NCI-H510A treated with DMSO at 0.1 percent for 48 hours (cell line): ENCODE measurements at regions not wholly inside any gene's neighbourhood (a gene's known extent, or its start where the extent isn't known, plus 50 kb on each side); places are given as distances from the start of the nearest gene placed in this dataset.
"Not testable (repeated sequence)": the region's sequence is repeated elsewhere in the genome, so short reads cannot be mapped to it uniquely, and the experiment has no call there.

Source experiments
- DNase-seq: peaks from one replicate; lab custom pipeline; 2025; lab: John Stamatoyannopoulos, UW

DNA sequence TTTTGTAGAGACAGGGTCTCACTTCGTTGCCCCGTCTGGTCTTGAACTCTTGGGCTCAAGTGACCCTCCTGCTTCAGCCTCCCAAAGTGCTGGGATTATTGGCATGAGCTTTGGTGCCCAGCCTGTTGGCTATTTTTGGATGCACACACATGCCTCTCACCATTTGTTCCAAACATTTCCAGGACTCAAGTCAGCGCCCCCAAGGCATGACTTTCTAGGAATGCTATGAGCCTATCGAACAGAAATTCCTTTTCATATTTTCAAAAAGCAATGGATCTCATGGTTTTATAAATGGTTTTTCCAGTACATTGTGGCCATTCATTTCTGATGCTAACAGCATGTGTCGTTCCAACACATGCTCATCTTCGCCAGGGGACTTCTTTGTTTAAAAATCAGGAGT lies 119.3 kb upstream of the NAA20 start:
- DNase-seq: no peak

DNA sequence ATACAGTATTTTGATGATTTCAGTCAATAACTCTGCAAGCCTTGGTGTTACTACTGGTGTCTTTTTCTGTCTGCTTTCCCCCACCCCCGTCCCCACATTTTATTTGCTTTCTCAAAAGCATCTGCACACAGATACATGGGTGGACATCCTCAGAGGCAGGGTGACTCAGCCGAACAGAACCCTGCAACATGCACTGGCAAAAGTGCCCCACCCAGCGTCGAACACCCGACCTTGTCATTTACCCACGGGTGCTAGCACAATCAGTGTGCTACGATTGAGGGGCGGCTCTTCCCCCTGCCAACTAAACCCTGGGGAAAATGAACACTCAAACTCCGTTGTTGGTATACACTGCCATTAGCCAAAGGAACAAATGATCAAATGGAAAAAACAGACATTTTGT lies 115.9 kb upstream of the NAA20 start:
- DNase-seq: no peak

DNA sequence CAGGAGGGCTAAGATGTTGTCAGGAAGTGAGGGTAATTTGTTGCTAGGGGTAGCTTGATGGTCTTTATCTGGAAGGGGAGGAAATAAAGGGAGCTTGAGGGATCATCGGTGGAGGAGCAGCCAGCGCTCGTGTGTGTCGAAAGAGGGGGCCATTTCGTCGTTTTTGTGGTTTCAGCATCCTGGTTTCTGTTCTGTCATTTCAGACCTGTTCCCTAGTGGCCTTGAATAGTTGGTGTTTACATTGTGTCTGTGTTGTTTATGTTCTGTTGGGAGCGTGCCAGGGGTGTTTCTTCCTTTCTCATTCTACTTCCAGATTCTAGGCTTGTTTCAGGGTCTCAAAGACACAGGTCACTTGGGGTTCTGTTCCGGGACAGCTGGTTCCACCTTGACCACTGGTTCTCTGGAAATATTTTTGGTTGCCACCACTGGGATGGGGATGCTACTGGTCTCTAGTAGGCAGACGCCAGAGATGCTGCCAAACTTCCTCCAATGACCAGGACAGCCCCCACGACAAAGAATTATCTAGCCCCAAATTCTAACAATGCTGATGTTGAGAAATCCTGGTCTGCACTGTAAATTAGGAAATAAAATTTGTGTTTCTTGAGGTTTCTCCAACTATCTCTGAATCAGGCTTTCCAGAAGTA lies 113.9 kb upstream of the NAA20 start:
- peak; percentile 35 for DNase-seq

DNA sequence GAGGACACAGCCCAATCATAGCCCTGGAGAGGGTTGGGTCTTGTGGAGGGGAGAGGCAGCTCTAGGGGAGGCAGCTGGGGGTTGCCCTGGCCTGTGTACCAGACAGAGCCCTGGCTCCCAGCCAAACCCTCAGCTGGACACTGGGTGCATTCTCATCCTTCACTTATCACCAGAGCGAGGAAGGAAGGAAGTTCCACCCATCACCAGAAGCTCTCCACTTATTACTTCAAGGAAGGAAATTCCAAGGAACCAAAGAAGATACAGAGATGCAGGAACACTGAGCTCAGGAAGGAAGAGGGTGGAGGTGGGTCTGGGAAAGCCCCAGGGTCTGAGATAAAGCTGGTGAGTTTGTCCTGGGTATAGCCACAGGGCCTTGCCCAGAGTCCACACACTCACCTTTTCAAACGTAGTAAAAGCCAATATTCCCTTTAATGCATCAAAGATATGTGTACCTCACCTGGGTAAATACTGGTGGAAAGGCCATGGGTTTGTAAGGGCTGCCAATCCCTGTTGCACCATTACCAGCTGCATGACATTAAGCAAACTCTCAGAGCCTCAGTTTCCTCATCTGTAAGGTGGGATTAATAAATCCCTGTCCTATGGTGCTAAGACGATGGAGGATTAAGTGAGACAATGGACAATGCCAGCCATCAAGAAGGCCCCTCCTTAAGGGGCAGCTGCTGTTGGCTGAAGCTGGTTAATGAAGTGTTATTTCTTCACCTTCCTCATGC lies 109.7 kb upstream of the NAA20 start:
- DNase-seq: no peak

DNA sequence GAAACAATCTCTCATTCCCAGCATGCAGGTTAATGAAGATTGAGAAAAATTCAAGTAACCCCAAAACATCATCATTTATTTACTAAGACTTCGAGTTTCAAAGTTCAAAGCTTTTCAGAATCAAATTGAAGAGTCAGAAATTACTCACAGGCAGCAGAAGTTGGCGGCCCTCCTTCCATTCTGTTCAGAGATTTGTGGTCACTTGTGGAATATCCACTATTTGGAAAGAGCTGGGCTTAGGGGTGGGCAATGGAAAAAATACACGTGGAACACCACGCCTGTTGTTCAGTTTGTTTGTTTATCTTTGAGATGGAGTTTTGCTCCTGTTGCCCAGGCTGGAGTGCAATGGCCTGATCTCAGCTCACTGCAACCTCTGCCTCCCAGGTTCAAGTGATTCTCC lies 108.6 kb upstream of the NAA20 start:
- DNase-seq: no peak

DNA sequence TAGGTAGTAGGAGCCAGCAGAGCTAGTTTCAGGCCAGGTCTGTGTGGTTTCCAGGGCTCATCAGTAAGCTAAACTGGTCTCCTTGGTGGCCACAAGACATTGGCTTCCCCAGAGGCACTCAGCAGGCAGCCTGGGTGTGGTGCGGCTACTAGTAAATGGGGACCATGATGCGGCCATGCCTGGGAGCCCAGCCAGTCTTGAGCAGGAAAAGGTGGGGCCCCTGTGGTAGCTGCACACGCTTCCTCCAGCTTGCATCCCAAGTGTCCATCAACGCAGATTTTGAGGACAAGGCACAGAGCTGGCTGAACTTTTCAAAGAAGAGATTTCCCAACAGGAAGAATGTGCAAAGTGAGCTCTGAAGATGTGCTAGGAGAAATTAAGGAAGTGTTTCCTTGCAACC lies 107.4 kb upstream of the NAA20 start:
- no peak for DNase-seq

DNA sequence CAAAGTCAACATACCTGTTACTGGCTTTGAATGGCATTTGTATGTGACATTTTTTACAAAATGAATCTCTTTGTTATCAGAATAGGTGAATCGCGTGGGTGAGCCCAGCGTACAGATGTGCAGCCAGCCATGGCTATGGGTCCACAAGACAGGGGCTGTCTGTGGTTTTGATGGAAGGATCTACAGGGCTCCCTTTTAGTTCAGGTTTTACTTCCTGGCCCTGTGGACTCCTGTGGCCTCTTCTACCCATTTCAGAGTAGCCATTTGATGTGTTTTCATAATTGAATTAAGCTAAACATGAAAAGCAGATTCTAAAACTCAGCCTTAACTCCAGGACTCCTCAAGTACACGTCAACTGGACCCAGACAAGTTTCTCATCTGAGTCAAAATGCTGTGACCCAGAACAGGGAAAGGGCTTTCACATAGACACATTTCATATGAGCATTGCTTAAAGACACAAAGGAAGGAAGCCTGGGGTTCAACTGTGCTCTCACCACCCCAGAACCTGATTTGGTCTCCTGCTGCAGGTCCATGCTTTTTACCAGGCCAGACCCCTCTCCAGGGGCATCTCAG lies 105.3 kb upstream of the NAA20 start:
- no peak for DNase-seq

DNA sequence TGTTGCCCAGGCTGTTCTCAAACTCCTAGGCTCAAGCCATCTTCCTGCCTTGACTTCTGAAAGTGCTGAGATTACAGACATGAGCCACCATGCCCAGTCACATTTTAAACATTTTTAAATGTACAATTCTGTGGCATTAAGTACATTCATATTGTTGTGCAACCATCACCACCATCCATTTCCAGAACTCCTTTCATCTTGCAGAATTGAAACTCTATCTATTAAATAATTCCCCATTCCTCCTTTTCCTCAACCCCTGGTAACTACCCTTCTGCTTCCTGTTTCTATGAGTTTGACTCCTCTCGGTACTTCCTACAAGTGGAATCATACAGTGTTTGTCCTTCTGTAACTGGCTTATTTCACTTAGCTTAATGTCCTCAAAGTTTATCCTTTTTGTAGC lies 103.8 kb upstream of the NAA20 start:
- DNase-seq: no peak

DNA sequence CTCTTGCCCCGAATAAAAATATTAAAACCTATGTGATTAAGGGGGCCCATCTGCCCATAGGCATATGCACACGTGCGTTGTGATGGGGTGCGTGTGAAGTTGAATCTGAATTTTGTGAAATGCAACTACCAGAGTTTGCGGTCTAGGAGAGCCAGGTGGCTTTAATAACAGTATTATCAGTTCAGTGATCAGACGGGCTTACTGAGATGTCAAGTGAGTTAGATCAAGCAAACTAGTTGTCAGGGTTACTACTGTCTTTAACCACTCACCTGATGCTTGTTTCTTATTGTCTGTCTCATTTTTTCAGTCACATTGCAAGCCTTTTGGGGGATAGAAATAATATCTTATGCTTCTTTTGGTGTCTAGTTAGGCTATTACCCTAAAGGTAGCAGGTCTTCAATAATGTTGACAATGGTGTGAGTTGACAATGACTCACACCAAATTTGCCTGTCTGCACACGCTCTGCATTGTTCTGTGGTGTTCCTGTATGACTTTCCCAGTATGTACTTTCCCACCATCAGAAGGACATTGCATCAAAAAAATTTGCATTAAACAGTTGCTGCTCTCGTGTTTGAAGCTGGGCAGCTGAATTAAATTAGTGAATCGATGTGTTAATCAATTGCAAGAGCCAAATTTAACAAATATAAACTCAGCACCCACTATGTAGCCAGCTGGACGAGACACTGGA lies 103.1 kb upstream of the NAA20 start:
- no peak for DNase-seq

DNA sequence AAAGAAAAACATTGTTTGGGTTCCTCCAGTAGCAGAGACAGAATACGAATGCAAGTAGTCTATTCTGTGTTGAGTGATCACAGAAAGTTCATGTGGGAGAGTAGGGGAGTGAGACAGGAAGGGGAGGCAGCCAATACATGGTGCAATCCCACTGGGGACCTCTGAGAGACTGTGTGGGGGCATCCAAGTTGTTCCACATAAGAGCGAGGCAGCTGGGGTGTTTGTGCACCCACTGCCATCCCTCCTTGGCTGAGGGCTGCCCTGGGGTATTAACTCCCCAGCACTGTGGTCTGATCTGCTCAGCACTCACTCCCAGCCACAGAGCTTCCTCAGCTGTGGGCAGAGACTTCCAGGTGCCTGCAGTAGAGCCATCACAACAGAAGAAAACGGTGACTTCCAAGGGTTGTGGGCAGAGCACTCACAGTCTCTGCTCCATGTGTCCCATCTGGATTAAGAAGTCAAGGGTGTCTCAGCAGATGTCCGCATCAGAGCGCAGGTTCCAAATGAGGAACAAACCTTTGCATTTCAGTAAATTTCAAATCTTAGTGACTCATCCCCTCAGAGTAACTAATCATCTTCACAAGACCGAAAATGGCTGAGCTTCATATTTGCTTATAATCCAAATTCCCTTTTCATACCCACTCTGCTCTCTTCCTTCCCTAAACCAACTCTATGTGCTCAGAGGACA lies 101.9 kb upstream of the NAA20 start:
- DNase-seq: no peak

DNA sequence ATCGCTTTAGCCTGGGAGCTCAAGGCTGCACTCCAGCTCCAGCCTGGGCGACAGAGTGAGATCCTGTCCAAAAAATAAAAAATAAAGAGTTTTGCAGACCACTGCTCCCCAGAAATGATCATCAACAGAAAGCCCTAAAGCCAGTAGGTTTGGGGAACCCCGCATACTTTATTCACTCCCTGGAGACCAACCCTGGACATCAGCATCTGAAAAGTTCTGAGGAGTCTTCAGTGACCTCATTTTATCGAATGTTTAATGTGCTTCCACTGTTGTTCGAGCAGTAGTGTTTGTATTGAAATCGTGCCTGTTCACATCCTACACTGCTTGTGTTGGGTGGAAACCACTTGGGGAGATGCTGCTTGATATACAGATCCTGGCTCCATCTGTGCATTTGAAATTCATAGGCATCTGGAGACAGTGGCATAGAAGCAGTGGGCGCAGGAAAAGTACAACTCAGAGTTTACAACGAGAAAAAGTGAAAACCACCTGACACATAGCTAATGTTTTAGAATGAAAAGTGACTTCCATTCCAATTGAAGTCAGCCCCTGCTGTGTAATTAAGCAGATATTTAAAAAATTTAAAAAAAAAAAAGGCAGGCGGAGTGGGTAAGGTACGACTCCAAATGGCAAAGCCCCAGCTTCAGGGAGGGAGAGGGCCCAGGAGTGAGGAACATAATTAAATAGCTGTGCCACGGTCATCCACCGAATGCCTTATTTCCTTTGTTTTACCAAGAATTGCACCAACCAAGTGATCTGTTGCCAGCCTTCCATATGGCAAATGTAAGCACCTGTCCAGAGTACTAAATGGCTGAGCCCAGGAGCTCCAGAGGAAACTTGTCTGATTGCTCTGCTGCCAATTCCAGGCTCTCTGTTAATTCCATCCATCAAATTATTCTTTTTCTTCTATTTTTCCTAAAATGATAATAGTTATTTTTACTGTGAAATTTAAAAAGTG lies 100.4 kb upstream of the NAA20 start:
- no peak for DNase-seq

DNA sequence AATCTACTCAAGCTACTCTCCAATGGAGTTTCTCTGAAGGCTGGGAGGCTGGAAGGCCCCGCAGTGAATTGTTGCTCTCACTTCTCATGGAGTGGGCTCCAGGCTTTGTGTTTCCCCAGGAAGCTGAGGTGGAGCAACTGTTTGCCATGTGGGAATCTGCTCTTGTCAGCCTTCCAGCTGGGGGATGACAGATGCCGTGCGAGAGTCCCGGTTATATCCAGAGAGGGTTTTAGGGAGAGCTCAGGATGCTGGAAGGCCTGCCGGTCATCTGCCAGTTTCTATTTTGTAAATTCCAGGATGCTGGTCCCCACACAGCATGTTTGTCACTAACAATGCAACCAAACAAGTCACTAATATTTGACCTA lies 98.2 kb upstream of the NAA20 start:
- no peak for DNase-seq

DNA sequence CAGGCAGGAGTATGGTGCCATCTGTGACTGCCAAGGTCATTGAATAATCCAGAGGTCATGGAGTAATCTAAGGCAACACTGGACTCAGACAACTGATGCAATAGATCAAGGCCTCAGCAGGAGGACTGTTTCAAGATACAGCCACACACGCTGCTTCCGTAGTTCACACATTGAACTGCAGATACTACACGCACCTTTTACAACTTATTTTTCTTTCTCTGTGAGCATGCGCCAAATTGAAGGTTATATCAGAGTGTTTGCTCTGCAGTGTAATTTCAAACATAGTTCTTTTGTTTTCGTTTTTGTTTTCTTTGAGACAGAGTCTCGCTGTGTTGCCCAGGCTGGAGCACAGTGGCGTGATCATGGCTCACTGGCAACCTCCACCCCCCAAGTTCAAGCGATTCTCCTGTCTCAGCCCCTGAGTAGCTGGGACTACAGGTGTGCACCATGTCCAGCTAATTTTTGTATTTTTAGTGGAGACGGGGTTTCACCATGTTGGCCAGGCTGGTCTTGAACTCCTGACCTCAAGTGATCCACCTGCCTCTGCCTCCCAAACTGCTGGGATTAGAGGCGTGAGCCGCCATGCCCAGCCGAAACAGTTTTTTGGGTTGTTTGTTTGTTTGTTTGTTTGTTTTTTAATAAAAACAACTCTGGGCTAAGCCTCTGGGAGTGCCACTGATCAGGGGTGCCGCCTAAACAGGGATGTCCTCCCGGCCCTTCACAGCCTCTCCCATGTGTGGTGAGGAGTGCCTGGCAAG lies 96.6 kb upstream of the NAA20 start:
- no peak for DNase-seq

DNA sequence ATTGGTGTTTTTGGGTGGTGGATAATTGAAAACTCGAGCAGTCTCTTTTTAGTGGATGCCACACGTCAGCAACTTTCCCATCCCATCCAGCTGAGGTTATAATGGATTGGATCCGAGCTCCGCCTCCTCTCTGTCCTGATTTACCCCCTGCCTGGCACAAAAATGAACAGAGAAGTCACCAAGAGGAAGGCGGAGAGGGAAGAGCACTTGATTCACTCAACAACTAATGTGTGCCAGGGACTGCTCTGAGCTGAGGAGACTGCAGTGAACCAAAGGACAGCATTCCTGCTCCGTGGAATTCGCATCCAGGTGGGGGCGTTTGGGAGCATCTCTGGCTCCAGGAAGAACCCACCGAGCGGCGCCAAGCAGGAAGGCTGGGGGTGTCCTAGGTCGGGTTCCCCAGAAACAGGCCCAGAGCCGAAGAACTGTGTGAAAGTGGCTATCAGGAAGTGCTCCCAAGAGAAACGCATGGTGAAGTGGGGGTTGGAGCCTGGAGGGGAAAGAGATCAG lies 95.8 kb upstream of the NAA20 start:
- no peak for DNase-seq

DNA sequence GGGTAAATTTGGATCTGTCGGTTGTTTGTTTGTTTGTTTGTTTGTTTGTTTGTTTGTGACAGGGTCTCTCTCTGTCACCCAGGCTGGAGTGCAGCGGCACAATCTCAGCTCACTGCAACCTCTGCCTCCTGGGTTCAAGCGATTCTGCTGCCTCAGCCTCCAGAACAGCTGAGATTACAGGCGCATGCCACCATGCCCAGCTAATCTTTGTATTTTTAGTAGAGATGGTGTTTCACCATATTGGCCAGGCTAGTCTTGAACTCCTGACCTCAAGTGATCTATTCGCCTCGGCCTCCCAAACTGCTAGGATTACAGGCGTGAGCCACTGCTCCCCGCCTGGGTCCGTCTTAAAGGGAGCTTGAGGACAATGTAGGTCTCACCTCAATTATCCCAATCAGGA lies 95.3 kb upstream of the NAA20 start:
- not testable (repeated sequence) for DNase-seq

DNA sequence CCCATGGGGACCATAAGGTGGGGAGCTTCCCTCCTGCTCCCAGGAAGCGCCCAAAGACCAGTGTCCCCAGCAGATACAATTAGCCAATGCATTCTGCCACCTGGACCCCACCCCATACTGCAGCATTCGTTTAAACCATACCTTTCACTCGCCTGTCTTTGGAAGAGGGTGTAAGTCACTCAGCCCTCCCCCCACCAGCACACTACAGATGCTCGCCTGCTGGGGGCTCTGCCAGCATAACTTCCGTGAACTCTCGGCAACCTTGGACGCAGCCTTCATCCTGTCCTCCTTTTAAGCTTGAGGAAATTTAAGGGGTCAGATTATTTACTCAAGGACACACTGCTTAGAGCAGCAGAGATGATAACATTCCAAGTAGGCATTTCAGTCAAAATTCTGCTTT lies 94.4 kb upstream of the NAA20 start:
- no peak for DNase-seq

DNA sequence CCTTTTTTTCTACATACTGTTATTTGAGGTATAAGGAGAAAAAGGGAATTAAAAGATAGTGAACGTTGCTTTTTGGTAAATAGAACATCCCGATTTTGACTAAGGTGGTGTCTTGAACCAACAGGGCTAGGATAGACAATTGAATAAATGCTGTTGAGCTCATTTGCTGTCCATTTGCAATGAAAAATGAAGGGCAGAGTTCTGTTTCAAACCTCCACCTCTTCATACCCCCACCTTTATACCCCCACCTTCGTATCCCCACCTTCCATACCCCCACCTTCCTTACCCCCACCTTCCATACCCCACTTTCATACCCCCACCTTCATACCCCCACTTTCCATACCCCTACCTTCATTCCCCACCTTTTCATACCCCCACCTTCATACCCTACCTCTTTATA lies 93.4 kb upstream of the NAA20 start:
- DNase-seq: no peak

DNA sequence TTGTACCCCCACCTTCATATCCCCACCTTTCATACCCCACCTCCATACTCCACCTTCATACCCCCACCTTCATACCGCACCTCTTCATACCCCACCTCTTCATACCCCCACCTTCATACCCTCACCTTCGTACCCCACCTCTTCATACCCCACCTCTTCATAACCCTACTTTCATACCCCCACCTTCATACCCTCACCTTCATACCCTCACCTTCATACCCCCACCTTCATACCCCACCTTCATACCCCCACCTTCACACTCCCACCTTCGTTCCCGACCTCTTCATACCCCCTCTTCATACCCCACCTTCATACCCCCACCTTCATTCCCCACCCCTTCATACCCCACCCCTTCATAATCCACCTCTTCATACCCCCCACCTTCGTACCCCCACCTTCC lies 92.9 kb upstream of the NAA20 start:
- DNase-seq: no peak

DNA sequence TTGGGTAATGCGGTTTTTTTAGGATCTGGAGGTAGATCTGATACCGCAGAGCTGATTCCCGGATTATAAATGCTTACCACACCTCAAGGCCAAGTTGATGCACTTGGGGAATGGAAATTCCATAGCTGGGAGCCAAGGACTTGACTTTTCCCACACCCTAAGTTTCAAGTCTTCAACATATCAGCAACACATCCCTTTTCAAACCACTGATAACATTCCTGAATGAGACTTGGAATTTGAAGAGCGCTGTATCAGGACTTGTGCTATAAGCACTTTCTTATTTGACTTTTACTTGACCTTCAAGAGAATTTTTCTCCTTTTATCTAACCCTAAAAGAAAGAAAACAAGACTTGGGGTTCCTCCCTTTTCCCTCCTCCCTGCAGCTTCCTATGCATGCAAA lies 90.6 kb upstream of the NAA20 start:
- DNase-seq: no peak

DNA sequence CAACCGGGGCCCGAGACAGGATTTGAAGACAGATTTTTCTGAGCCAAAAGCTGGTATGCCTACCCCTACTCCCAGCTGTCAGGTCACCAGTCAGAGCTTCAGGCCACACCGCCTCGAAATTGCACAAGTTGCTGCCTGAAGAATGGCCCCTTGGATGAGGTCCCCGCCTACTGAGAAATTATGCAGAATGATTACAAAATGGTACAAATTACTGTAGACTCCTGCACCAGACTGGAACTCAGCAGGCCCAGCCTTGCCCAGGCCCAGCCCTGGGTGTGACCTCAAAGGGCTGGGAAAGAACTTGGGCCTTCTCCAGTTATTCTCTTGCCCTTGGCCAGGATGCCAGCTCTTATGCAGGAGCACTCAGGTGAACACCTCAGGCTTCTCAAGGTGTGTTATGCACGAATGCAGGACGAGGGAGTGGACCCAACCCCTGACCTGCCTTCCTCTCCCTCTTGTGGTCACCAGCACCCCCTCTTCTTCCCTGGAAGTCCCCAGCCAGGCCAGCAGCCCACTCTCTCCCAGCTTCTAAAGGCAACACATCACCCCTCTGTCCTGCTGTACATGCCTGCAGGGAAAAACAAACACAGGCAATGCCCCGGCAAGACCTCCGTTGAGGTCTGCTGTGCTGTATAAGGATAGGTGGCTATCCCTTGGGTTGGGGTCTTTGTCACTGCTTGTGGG lies 88.7 kb upstream of the NAA20 start:
- no peak for DNase-seq
